Activated CD4-positive, alpha-beta T cell treated with anti-CD3 and anti-CD28 coated beads, Interleukin-2, amount 10 ng/mL, durations not matched to agents 24 days and 14 days (primary cell): ENCODE measurements at regions not wholly inside any gene's neighbourhood (a gene's known extent, or its start where the extent isn't known, plus 50 kb on each side); places are given as distances from the start of the nearest gene placed in this dataset.
"Not testable (repeated sequence)": the region's sequence is repeated elsewhere in the genome, so short reads cannot be mapped to it uniquely, and the experiment has no call there.

Experiments
- DNase-seq: peaks from one replicate; pipeline ENCODE4 v3.0.0; 2022
- H3K27ac Mint-ChIP-seq: one replicate; pipeline ENCODE4 v1.8.0; 2022; ENCODE audit warnings: mild to moderate bottlenecking, mixed read lengths
- H3K27me3 Mint-ChIP-seq: one replicate; pipeline ENCODE4 v1.8.0; 2022; ENCODE audit warnings: mixed read lengths
- H3K36me3 Mint-ChIP-seq: one replicate; pipeline ENCODE4 v1.8.0; 2022; ENCODE audit warnings: low read depth, mild to moderate bottlenecking, mixed read lengths
- H3K4me1 Mint-ChIP-seq: one replicate; pipeline ENCODE4 v1.8.0; 2021; ENCODE audit warnings: mixed read lengths
- H3K4me3 Mint-ChIP-seq: one replicate; pipeline ENCODE4 v1.8.0; 2022; ENCODE audit warnings: mild to moderate bottlenecking, moderate library complexity, mixed read lengths
- H3K9me3 Mint-ChIP-seq: one replicate; pipeline ENCODE4 v1.8.0; 2021; ENCODE audit warnings: mixed read lengths
- intact Hi-C: fragments of 100-400 bp; cut with micrococcal nuclease; formaldehyde crosslinking; loops from one replicate; pipeline ENCODE4 v1.15.1; 2023

DNA sequence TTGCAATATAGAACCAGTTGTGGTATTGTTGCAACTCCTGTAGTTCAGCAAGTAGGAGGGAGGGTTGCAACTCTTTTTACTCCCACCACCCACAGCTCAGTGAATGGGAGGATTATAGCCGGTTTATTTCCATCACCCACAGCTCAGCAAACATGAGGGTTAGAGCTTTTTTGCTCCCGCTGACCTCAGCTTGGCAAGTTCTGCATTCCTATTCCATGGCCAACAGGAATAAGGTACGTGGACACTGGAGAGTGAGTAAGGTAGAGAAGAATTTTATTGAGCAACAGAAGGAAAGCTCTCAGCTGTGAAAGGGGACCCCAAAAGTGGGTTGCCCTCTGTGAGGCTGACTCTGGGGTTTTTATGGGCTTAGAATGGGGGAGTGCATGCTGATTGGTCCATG lies 167.1 kb upstream of the SMIM30 start:
- no peak for DNase-seq
- intact Hi-C loops: no loop called here
- H3K27ac Mint-ChIP-seq: no peak overlapping the region
- no peak overlapping the region for H3K4me3 Mint-ChIP-seq
- H3K4me1 Mint-ChIP-seq: peaks cover 3% of the 10 kb centered on the region
- no peaks in the 10 kb centered on the region for H3K36me3 Mint-ChIP-seq
- peaks cover 1% of the 10 kb centered on the region for H3K27me3 Mint-ChIP-seq
- no peaks in the 10 kb centered on the region for H3K9me3 Mint-ChIP-seq

- DNase-seq: no peak
- Mint-ChIP-seq H3K27me3 (peaks cover 1% of the 10 kb centered on the region), H3K36me3 (no peaks in the 10 kb centered on the region), H3K27ac (no peak overlapping the region), H3K4me3 (no peak overlapping the region), H3K9me3 (no peaks in the 10 kb centered on the region), H3K4me1 (peaks cover 3% of the 10 kb centered on the region)
- intact Hi-C loops: no loop called here
Measured at GRCh38 chr7:113283861-113284260, 165.5 kb upstream of the SMIM30 start.

GRCh38 chr7:113282875-113283274 lies 164.5 kb upstream of the SMIM30 start:
- intact Hi-C loops: no loop called here
- no peaks in the 10 kb centered on the region for H3K36me3 Mint-ChIP-seq
- peaks cover 3% of the 10 kb centered on the region for H3K4me1 Mint-ChIP-seq
- no peak overlapping the region for H3K27ac Mint-ChIP-seq
- peaks cover 1% of the 10 kb centered on the region for H3K27me3 Mint-ChIP-seq
- DNase-seq: no peak
- no peak overlapping the region for H3K4me3 Mint-ChIP-seq
- no peaks in the 10 kb centered on the region for H3K9me3 Mint-ChIP-seq

DNA sequence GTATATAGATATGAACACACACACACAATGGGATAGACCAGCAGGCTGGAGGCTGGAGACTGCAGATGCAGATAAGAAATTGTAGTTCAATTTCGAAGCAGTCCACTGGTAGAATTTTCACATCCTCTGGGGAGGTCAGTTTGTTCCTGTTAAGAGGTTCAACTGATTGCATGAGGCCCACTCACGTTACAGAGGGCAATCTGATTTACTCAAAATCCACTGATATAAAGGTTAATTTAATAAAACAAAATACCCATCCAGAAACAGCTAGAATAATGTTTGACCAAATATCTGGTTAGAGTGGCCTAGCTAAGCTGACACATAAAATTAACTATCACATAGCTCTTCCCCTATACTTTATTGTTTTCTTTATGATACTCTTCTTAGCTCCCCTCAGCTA lies 162.9 kb upstream of the SMIM30 start:
- Mint-ChIP-seq H3K36me3 (no peaks in the 10 kb centered on the region), H3K27ac (no peak overlapping the region), H3K9me3 (no peaks in the 10 kb centered on the region), H3K4me1 (peaks cover 3% of the 10 kb centered on the region), H3K4me3 (no peak overlapping the region), H3K27me3 (peaks cover 1% of the 10 kb centered on the region)
- DNase-seq: no peak
- intact Hi-C loops: no loop called here

GRCh38 chr7:113279256-113279655 lies 160.9 kb upstream of the SMIM30 start:
- no peak for DNase-seq
- intact Hi-C loops: no loop called here
- H3K4me3 Mint-ChIP-seq: no peak overlapping the region
- H3K9me3 Mint-ChIP-seq: no peaks in the 10 kb centered on the region
- H3K27me3 Mint-ChIP-seq: peaks cover 1% of the 10 kb centered on the region
- peaks cover 3% of the 10 kb centered on the region for H3K4me1 Mint-ChIP-seq
- H3K36me3 Mint-ChIP-seq: no peaks in the 10 kb centered on the region
- no peak overlapping the region for H3K27ac Mint-ChIP-seq

- Mint-ChIP-seq H3K9me3 (peaks cover 21% of the 10 kb centered on the region), H3K27me3 (no peaks in the 10 kb centered on the region), H3K36me3 (no peaks in the 10 kb centered on the region), H3K4me1 (no peaks in the 10 kb centered on the region), H3K27ac (no peak overlapping the region), H3K4me3 (no peak overlapping the region)
- intact Hi-C loops: no loop called here
- DNase-seq: no peak
Measured at GRCh38 chr7:113270790-113271189, 152.4 kb upstream of the SMIM30 start.

- DNase-seq, intact Hi-C loops, H3K4me1 Mint-ChIP-seq, H3K36me3 Mint-ChIP-seq, H3K27me3 Mint-ChIP-seq, H3K27ac Mint-ChIP-seq, H3K4me3 Mint-ChIP-seq: not testable (repeated sequence)
- H3K9me3 Mint-ChIP-seq: peaks cover 21% of the 10 kb centered on the region
Measured at GRCh38 chr7:113269592-113269991, 151.2 kb upstream of the SMIM30 start.

- peaks cover 21% of the 10 kb centered on the region for H3K9me3 Mint-ChIP-seq
- DNase-seq: no peak
- no peaks in the 10 kb centered on the region for H3K4me1 Mint-ChIP-seq
- H3K36me3 Mint-ChIP-seq: no peaks in the 10 kb centered on the region
- no peaks in the 10 kb centered on the region for H3K27me3 Mint-ChIP-seq
- intact Hi-C loops: no loop called here
- H3K27ac Mint-ChIP-seq: no peak overlapping the region
- no peak overlapping the region for H3K4me3 Mint-ChIP-seq
Measured at GRCh38 chr7:113268757-113269156, 150.4 kb upstream of the SMIM30 start.

DNA sequence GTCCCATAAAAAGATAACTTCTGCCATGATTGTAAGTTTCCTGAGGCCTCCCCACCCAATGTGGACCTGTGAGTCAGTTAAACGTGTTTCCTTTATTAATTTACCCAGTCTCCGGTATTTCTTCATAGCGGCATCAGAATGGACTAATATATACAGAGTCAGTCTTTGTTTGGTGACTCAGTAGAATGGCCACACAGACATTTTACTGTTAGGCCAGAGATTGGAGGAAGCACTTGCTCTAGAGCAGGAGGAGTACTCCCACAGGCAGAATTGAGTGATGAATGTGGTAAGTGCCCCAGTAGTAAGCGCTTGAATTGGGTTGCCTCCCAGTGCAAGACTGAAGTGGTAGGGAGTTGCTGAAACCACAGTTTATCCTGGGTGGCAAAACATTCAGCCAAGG lies 149.5 kb upstream of the SMIM30 start:
- Mint-ChIP-seq H3K4me1 (no peaks in the 10 kb centered on the region), H3K9me3 (peaks cover 21% of the 10 kb centered on the region), H3K27me3 (no peaks in the 10 kb centered on the region), H3K27ac (no peak overlapping the region), H3K36me3 (no peaks in the 10 kb centered on the region), H3K4me3 (no peak overlapping the region)
- intact Hi-C loops: no loop called here
- DNase-seq: no peak

GRCh38 chr7:113267271-113267670 lies 148.9 kb upstream of the SMIM30 start:
- no peak for DNase-seq
- H3K9me3 Mint-ChIP-seq: peaks cover 16% of the 10 kb centered on the region
- no peaks in the 10 kb centered on the region for H3K36me3 Mint-ChIP-seq

GRCh38 chr7:113263749-113264148 lies 145.4 kb upstream of the SMIM30 start:
- Mint-ChIP-seq H3K27me3 (no peaks in the 10 kb centered on the region), H3K4me1 (no peaks in the 10 kb centered on the region), H3K4me3 (no peak overlapping the region), H3K9me3 (peaks cover 2% of the 10 kb centered on the region), H3K27ac (no peak overlapping the region), H3K36me3 (no peaks in the 10 kb centered on the region)
- intact Hi-C loops: no loop called here
- no peak for DNase-seq

More at GRCh38 chr7:113267271-113267670, 148.9 kb upstream of the SMIM30 start:
- intact Hi-C loops: no loop called here
- Mint-ChIP-seq H3K27ac (no peak overlapping the region), H3K27me3 (no peaks in the 10 kb centered on the region), H3K4me1 (no peaks in the 10 kb centered on the region), H3K4me3 (no peak overlapping the region)

DNA sequence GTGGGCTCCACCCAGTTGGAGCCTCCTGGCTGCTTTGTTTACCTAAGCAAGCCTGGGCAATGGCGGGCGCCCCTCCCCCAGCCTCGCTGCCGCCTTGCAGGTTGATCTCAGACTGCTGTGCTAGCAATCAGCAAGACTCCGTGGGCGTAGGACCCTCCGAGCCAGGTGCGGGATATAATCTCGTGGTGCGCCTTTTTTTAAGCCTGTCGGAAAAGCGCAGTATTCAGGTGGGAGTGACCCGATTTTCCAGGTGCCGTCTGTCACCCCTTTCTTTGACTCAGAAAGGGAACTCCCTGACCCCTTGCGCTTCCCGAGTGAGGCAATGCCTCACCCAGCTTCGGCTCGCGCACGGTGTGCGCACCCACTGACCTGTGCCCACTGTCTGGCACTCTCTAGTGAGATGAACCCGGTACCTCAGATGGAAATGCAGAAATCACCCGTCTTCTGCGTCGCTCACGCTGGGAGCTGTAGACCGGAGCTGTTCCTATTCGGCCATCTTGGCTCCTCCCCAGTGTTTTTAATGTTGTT lies 144.9 kb upstream of the SMIM30 start:
- H3K27me3 Mint-ChIP-seq, intact Hi-C loops, H3K9me3 Mint-ChIP-seq, DNase-seq, H3K27ac Mint-ChIP-seq, H3K36me3 Mint-ChIP-seq, H3K4me1 Mint-ChIP-seq, H3K4me3 Mint-ChIP-seq: not testable (repeated sequence)

DNA sequence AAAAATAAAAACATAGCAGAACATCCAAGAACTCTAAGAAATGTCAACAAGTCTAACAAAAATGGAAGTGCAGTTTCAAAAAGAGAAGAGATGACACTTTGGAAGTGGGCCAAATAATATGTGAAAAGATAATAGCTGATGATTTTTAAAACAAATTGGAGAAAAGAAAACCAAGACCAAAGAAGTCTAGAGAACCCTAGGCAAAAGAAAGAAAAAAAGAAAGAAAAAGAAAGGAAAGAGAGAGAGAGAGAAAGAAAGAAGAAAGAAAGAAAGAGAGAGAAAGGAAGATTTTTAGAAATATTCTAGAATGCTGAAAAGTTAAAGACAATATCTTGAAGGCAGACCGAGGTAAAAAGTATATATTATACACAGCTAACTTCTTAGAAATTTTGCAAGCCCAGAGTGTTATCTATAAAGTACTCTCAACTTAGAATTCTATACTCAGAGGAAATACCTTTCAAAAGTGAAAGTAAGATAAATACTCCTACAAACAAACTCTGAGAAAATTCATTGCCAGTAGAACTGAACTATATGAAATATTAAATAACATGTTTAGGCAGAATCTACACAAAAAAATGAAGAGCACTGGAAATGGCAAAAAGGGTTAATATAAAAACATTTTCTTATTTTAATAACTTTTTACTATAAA lies 138.7 kb upstream of the SMIM30 start:
- Mint-ChIP-seq H3K36me3 (no peaks in the 10 kb centered on the region), H3K4me1 (no peaks in the 10 kb centered on the region), H3K4me3 (no peak overlapping the region), H3K27me3 (no peaks in the 10 kb centered on the region), H3K9me3 (peaks cover 3% of the 10 kb centered on the region), H3K27ac (no peak overlapping the region)
- intact Hi-C loops: no loop called here
- DNase-seq: no peak

DNA sequence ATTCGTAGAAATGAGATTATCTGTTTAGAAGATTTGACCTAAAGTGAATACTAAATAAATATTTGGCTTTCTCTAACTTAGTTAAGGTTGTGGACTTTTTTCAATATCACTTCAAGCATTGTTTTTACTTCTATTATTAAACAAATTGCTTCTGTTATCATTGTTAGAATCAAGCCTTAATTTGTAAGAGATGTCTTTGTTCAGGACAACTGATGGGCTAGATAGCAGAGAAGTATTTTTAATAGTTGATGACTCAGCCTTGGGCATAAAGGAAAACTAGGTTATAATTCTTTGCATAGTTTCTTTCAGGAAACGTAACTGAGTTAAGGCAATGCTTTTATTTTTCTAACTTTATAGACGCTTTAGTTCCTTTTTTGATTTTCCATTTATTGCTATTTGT lies 128.8 kb upstream of the SMIM30 start:
- DNase-seq: no peak
- no peak overlapping the region for H3K4me3 Mint-ChIP-seq
- H3K36me3 Mint-ChIP-seq: no peaks in the 10 kb centered on the region
- H3K4me1 Mint-ChIP-seq: no peaks in the 10 kb centered on the region
- H3K27ac Mint-ChIP-seq: no peak overlapping the region
- no peaks in the 10 kb centered on the region for H3K9me3 Mint-ChIP-seq
- H3K27me3 Mint-ChIP-seq: no peaks in the 10 kb centered on the region
- intact Hi-C loops: no loop called here

DNA sequence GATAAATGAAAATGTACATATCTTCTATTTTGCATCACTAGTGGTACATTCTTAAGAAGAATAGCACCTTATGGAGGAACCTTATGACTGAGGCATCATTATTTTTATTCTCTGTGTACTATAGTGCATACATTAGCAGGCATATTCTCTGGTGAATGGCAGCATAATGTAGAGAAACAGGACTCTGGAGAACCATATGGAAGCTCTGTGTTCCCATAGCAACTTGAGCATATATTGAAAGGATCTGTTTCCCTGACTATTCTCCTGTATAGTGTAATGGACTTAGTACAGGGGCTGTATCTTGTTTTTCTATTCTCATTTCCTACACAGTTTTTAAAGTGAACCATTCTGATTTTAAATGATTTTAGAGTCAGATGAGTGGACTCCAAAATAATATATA lies 128.4 kb upstream of the SMIM30 start:
- DNase-seq: no peak
- Mint-ChIP-seq H3K27me3 (no peaks in the 10 kb centered on the region), H3K36me3 (no peaks in the 10 kb centered on the region), H3K4me3 (no peak overlapping the region), H3K27ac (no peak overlapping the region), H3K4me1 (no peaks in the 10 kb centered on the region), H3K9me3 (no peaks in the 10 kb centered on the region)
- intact Hi-C loops: no loop called here
